ENCODE measurements at regions not wholly inside any gene's neighbourhood (a gene's known extent, or its start where the extent isn't known, plus 50 kb on each side); places are given as distances from the start of the nearest gene placed in this dataset.

- TF ChIP-seq CTCF (IDR thresholded peaks at IDR 0.05): peak; percentile 55 to 85 (median 57)
- no peak for TF ChIP-seq POLR2A (IDR thresholded peaks at IDR 0.05)
These were observed 89.4 kb upstream of the MAP2 start for GRCh38 chr2:209334188-209335017.
